HCT116 (cell line): ENCODE measurements at regions not wholly inside any gene's neighbourhood (a gene's known extent, or its start where the extent isn't known, plus 50 kb on each side); places are given as distances from the start of the nearest gene placed in this dataset.

ENCODE experiments used
- ATAC-seq: fragments of 200-7000 bp; cut with Tn5 transposase; 2 replicates; pipeline ENCODE4 v1.9.1; 2020; ENCODE audit warnings: mild to moderate bottlenecking, moderate library complexity
- BruUV-seq: library from RNA; stranded (reverse); fragments of 400-500 nt; replicated peaks from 2 replicates; lab custom pipeline; 2021; lab: Mats Ljungman, UMichigan
- CTCF ChIA-PET: fragments of 300-600 bp; sonication (Branson Sonifier 250); formaldehyde crosslinking; loops from one replicate; lab custom pipeline; 2021; ENCODE audit warnings: antibody characterized with exemption; lab: Charles Lee
- POLR2A ChIA-PET: fragments of 300-600, 350-600 bp; sonication (Branson Sonifier 250); formaldehyde crosslinking; loops from one replicate; lab custom pipeline; 2021; ENCODE audit warnings: antibody characterized with exemption; lab: Charles Lee
- RAD21 ChIA-PET, 2 experiments: fragments of 300-600 bp; sonication (Branson Sonifier 250); formaldehyde crosslinking; loops; one replicate each; lab custom pipeline; 2023; ENCODE audit warnings: low total read pairs in 2 of 2; ENCODE audit not compliant: uncharacterized antibody in 2 of 2, unreplicated experiment in 2 of 2, low non-redundant PET in 1 of 2; lab: Charles Lee
- DNase-seq: peaks from one replicate; pipeline ENCODE4 v3.0.0-alpha.2; 2010; ENCODE audit warnings: low read depth, low spot score
- H2AFZ ChIP-seq: fragments of 200-600 bp; shearing (Covaris generic), sonication (generic); 2 replicates; pipeline ENCODE4 v1.6.1; 2017; ENCODE audit warnings: low read depth, mixed run types, mixed read lengths, antibody characterized with exemption, low read length; ENCODE audit not compliant: poor library complexity, severe bottlenecking
- H3K27ac ChIP-seq: 2 replicates; pipeline ENCODE4 v1.5.1; 2012; ENCODE audit warnings: low read depth, low read length
- H3K27me3 ChIP-seq: fragments of 200-600 bp; sonication (generic); 2 replicates; pipeline ENCODE4 v1.6.1; 2016; ENCODE audit warnings: mixed run types, low read length, mixed read lengths; ENCODE audit not compliant: insufficient read depth
- H3K36me3 ChIP-seq, 2 experiments: fragments of 200-500 bp in 1 of 2; fragments of 200-600 bp in 1 of 2; sonication (Bioruptor generic) in 1 of 2; sonication (generic) in 1 of 2; 2 replicates each; pipeline versions ENCODE4 v1.5.1 to v1.6.1; 2014 to 2016; ENCODE audit warnings: low read length in 2 of 2, inconsistent platforms in 1 of 2, mixed read lengths in 1 of 2, mixed run types in 1 of 2; ENCODE audit not compliant: insufficient read depth in 2 of 2, control insufficient read depth in 1 of 2
- H3K4me1 ChIP-seq, 2 experiments: fragments of 200-600 bp in 1 of 2; sonication (generic) in 1 of 2; 2 replicates each; pipeline versions ENCODE4 v1.5.1 to v1.6.1; 2012 to 2017; ENCODE audit warnings: low read length in 2 of 2, inconsistent platforms in 1 of 2, mild to moderate bottlenecking in 1 of 2, mixed read lengths in 1 of 2, mixed run types in 1 of 2, moderate library complexity in 1 of 2; ENCODE audit not compliant: insufficient read depth in 2 of 2, control insufficient read depth in 1 of 2
- H3K4me2 ChIP-seq: fragments of 200-600 bp; sonication (generic); 2 replicates; pipeline ENCODE4 v1.6.1; 2017; ENCODE audit warnings: mixed run types, low read length, mixed read lengths
- H3K4me3 ChIP-seq, 2 experiments: fragments of 200-600 bp in 1 of 2; sonication (generic) in 1 of 2; replicated peaks in 1 of 2; 2 replicates each; pipeline ENCODE4 v1.5.1; 2011 to 2016; ENCODE audit warnings: low read length in 2 of 2, control low read depth in 1 of 2, low read depth in 1 of 2, mild to moderate bottlenecking in 1 of 2, mixed read lengths in 1 of 2, mixed run types in 1 of 2
- H3K79me2 ChIP-seq: fragments of 200-600 bp; sonication (generic); 2 replicates; pipeline ENCODE4 v1.6.1; 2017; ENCODE audit warnings: mild to moderate bottlenecking, mixed run types, low read length, moderate library complexity, mixed read lengths; ENCODE audit not compliant: insufficient read depth
- H3K9ac ChIP-seq: fragments of 200-600 bp; sonication (generic); 2 replicates; pipeline ENCODE4 v1.6.1; 2016; ENCODE audit warnings: low read length, mixed read lengths
- H3K9me2 ChIP-seq: fragments of 200-600 bp; sonication (generic), shearing (Covaris generic); 2 replicates; pipeline ENCODE4 v1.6.1; 2017; ENCODE audit warnings: mixed run types, mild to moderate bottlenecking, moderate library complexity; ENCODE audit not compliant: insufficient read depth
- H3K9me3 ChIP-seq, 2 experiments: fragments of 200-500 bp in 1 of 2; fragments of 200-600 bp in 1 of 2; sonication (Bioruptor generic) in 1 of 2; sonication (generic) in 1 of 2; 2 replicates each; pipeline ENCODE4 v1.6.1; 2014 to 2017; ENCODE audit warnings: low read length in 2 of 2, mixed read lengths in 2 of 2, inconsistent platforms in 1 of 2, low read depth in 1 of 2, mild to moderate bottlenecking in 1 of 2, mixed run types in 1 of 2, moderate library complexity in 1 of 2; ENCODE audit not compliant: control insufficient read depth in 1 of 2, insufficient read depth in 1 of 2
- H4K20me1 ChIP-seq: fragments of 200-600 bp; sonication (generic), shearing (Covaris generic); 2 replicates; pipeline ENCODE4 v1.6.1; 2017; ENCODE audit warnings: mixed run types, mild to moderate bottlenecking, moderate library complexity; ENCODE audit not compliant: insufficient read depth
- CTCF ChIP-seq, 3 experiments: fragments of 200-600 bp in 1 of 3; sonication (generic) in 1 of 3; IDR thresholded peaks in 2 of 3; conservative IDR thresholded peaks in 1 of 3; 2 replicates each; pipeline ENCODE4 v1.5.1; 2012 to 2017; ENCODE audit warnings: low read depth in 2 of 3, low read length in 2 of 3, antibody characterized with exemption in 1 of 3, borderline replicate concordance in 1 of 3, control low read depth in 1 of 3, mild to moderate bottlenecking in 1 of 3, mixed read lengths in 1 of 3, mixed run types in 1 of 3, moderate library complexity in 1 of 3; ENCODE audit not compliant: insufficient read depth in 1 of 3
- EGR1 ChIP-seq: IDR thresholded peaks from 2 replicates; pipeline ENCODE4 v1.6.1; 2012; ENCODE audit warnings: low read depth
- EZH2 ChIP-seq: fragments of 200-600 bp; sonication (generic); IDR thresholded peaks from 2 replicates; pipeline ENCODE4 v1.6.1; 2017; ENCODE audit warnings: antibody characterized with exemption, mixed run types
- FOSL1 ChIP-seq: IDR thresholded peaks from 2 replicates; pipeline ENCODE4 v1.6.1; 2012; ENCODE audit warnings: low read depth
- POLR2A ChIP-seq: IDR thresholded peaks from 2 replicates; pipeline ENCODE4 v1.7.0; 2011; ENCODE audit warnings: borderline replicate concordance; ENCODE audit not compliant: insufficient read depth, insufficient read length; ENCODE audit errors: extremely low read depth
- POLR2AphosphoS5 ChIP-seq: IDR thresholded peaks from 2 replicates; pipeline ENCODE4 v1.6.1; 2011; ENCODE audit warnings: mild to moderate bottlenecking, low read depth, low read length, moderate library complexity
- TCF7L2 ChIP-seq: IDR thresholded peaks from 2 replicates; pipeline ENCODE4 v1.7.0; 2011; ENCODE audit warnings: borderline replicate concordance, inconsistent platforms; ENCODE audit not compliant: insufficient read depth, insufficient read length; ENCODE audit errors: extremely low read depth
- ZBTB33 ChIP-seq: IDR thresholded peaks from 2 replicates; pipeline ENCODE4 v1.6.1; 2011; ENCODE audit warnings: mild to moderate bottlenecking, low read length, moderate library complexity; ENCODE audit not compliant: insufficient replicate concordance; ENCODE audit errors: extremely low read depth
- intact Hi-C: fragments of 100-400 bp; cut with micrococcal nuclease; formaldehyde crosslinking; loops from 2 replicates; pipeline ENCODE4 v1.10.0; 2022

- Histone ChIP-seq H3K9ac (no peak overlapping the region), H3K27me3 (no peaks in the 10 kb centered on the region), H3K79me2 (no peaks in the 10 kb centered on the region), H3K36me3 (no peaks in the 10 kb centered on the region), H3K4me3 (no peak overlapping the region), H3K4me2 (no peak overlapping the region), H3K9me3 (no peaks in the 10 kb centered on the region), H4K20me1 (no peaks in the 10 kb centered on the region), H3K4me1 (no peaks in the 10 kb centered on the region), H3K9me2 (no peaks in the 10 kb centered on the region), H2AFZ (no peak overlapping the region), H3K27ac (no peak overlapping the region)
- POLR2A ChIA-PET = no interaction called here
- no peak for TF ChIP-seq ZBTB33
- TF ChIP-seq POLR2A = no peak
- TF ChIP-seq EZH2 = no peak
- TF ChIP-seq TCF7L2 = no peak
- TF ChIP-seq CTCF (IDR thresholded peaks at IDR 0.05 in 2 of 3, conservative IDR thresholded peaks at IDR 0.05 in 1 of 3; ENCODE audit: borderline replicate concordance in 1 of 3, insufficient read depth in 1 of 3, low read depth in 2 of 3, low read length in 2 of 3) = no peak
- TF ChIP-seq EGR1 = no peak
- TF ChIP-seq POLR2AphosphoS5 = no peak
- TF ChIP-seq FOSL1 = no peak
- intact Hi-C loops = loop anchor here (10.0 kb wide), 1 partner anchor 1004 kb away; no protein-coding TSS in a partner anchor
- no TSS peak for BruUV-seq
- DNase-seq (no peak), ATAC-seq (no peak)
- RAD21 ChIA-PET = no interaction called here
- CTCF ChIA-PET = no interaction called here
These were observed 302.8 kb downstream of the THBS2 start for GRCh38 chr6:168950858-168951214.
